IgD-negative memory B cell (primary cell): ENCODE measurements at regions not wholly inside any gene's neighbourhood (a gene's known extent, or its start where the extent isn't known, plus 50 kb on each side); places are given as distances from the start of the nearest gene placed in this dataset.

Experiments used
- H3K27ac Mint-ChIP-seq, 3 donors: one replicate each; pipeline ENCODE4 v1.8.0; 2020 to 2022; ENCODE audit warnings: mild to moderate bottlenecking in 3 of 3, mixed read lengths in 3 of 3, moderate library complexity in 1 of 3
- H3K27me3 Mint-ChIP-seq: one replicate; pipeline ENCODE4 v1.8.0; 2021; ENCODE audit warnings: mixed read lengths
- H3K36me3 Mint-ChIP-seq: one replicate; pipeline ENCODE4 v1.8.0; 2020; ENCODE audit warnings: mild to moderate bottlenecking, mixed read lengths
- H3K4me1 Mint-ChIP-seq, 3 donors: one replicate each; pipeline ENCODE4 v1.8.0; 2020 to 2022; ENCODE audit warnings: mixed read lengths in 3 of 3, mild to moderate bottlenecking in 1 of 3
- H3K4me3 Mint-ChIP-seq, 4 donors: one replicate each; pipeline ENCODE4 v1.8.0; 2020 to 2022; ENCODE audit warnings: mild to moderate bottlenecking in 4 of 4, mixed read lengths in 4 of 4, moderate library complexity in 3 of 4
- H3K9me3 Mint-ChIP-seq, 3 donors: one replicate each; pipeline ENCODE4 v1.8.0; 2020 to 2021; ENCODE audit warnings: mixed read lengths in 3 of 3, mild to moderate bottlenecking in 1 of 3

DNA sequence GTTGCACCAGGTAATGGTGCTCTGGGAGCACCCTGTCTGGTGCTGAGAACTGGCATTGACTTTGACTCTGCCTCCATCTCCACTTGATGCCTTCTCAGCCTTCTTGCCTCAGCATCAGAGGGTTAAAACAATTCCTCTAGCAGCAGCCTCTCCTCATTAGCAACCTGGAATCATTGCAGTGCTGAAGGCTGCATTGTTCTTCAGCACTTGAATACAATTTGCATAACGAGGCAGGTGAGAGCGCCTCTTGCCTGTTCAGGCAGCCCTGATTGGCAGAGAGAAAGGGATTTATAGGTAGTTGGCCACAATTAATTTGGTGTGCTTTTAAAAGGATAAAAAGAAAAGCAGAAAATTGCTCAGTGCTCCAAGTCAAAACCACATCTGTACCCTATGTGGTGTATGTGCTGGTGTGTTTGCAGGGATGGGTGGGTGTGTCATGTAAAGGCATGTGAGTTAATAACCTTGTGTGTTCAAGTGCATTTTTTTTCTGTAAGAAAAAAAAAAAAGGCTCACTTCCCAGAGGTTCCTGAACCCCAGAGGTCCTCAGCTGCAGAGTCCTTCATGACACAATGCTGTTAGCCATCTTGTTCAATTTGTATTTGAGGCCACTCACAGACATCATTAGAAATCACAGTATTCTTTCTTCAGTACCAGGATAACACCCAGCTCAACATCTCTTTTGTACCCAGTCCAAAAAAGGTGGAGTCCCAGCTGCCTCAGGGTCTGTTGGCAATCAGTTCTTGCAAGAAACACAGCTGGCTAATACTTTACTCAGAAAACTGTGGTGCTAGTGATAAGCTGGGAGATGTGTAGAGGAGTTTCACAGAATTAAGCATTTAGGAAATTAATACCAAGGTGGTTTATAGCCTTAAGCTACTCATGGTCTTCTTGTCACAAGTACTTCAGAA, 385.6 kb downstream of the GRIN2B start:
- Mint-ChIP-seq H3K27me3 (no peaks in the 10 kb centered on the region), H3K9me3 (peaks cover 0 to 3% (median 0%) of the 10 kb centered on the region in 3 donors), H3K36me3 (peaks cover 7% of the 10 kb centered on the region), H3K4me3 (peak overlapping the region in 1 of 4 donors; percentile 63), H3K4me1 (peaks cover 0 to 6% (median 2%) of the 10 kb centered on the region in 3 donors), H3K27ac (peak overlapping the region in 1 of 3 donors; percentile 43)

DNA sequence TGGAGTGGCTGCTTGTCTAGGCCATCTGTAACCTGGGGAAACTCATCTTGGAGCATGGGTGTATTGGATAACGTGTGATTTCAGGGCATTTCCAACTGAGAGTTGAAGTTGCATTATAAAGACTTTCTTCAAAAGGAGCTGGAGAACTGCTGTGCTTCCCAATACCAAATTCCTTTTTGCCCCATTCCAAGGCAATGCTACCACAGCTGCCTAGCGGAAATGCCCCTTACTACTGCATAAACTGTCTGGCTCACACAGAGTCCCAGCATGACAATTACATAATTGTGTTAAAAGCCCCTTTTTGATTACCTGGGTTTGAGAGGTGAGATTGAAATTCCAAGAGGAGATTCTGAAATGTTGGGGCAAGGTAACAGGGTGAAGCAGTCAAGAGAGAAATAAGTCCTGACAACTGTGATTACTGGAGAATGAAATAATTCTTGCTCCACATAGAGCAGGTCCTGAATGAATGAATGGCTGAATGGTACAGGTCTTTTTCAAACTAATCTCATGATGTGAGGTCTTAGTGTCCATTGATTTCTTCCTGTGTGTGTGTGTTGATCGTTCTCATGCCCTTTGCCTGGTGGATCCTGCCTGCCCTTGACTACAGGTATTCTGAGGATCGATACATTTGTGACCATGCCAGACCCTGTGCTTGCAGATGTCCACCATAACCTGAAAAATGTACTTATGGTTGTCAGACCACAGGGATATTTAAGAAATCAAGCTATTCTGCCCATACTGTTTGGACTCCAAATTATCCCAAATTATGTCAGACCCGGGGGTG, 386.5 kb downstream of the GRIN2B start:
- Mint-ChIP-seq H3K4me1 (peaks cover 0 to 6% (median 2%) of the 10 kb centered on the region in 3 donors), H3K36me3 (peaks cover 5% of the 10 kb centered on the region), H3K27ac (no peak overlapping the region), H3K27me3 (no peaks in the 10 kb centered on the region), H3K9me3 (peaks cover 0 to 3% (median 0%) of the 10 kb centered on the region in 3 donors), H3K4me3 (no peak overlapping the region)

DNA sequence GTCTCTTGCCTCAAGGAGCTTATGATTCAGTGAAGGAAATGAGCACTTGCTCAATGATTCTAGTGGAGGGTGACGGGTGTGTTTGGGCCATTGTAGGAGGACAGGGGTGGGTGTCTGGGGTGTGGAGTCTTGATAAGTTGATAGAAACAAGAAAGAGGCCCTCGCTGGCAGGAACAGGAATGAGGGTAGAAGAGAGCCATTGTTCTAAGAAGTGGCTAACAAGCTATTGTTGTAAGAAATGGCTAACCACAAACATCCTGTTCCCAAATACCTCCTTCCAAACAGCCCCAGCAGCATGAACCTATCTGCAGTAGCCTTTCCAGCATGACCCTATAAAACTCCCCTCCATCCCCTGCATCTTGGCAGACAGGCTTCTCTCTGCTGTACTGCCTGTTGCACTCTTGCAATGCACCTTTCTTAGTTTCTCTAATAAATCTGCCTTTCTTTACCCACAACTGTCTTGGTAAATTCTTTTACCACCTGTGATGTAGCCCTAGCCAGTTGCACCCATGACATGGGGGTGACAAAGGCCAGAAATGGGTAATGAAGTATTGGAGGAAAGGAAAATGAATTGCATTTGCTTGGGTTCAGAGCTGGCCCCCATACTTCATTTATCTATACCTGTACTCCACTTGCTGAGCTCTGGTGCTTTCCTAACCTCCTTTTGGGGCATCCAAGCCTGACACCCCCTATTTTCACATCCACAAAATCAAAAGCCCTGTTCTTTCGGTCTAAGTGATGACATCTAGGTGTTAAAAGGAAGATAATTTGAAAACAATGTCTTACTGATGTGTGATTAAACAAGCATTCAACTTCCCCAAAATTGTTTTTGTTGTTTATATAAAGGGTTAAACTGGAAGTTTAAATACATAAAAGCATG, 389.1 kb downstream of the GRIN2B start:
- peak overlapping the region in 1 of 4 donors; percentile 45 for H3K4me3 Mint-ChIP-seq

DNA sequence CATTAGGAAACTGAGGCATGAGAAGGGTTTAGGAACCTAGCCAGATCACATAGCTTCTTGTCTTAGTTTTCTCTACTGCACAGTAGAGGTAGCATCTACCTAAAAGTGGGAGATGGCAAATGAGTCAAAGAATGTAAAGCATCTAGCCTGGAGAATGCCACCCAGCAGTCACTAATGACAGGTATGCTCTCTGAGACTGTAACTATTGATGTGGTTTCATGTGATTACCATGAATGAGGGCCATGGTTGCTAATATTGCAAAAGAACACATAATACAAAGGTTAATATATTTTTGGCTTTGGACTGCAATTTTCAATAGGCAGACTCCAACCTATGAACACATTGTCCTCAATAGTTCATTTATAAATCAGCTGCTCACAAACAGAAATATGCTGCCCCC, 389.9 kb downstream of the GRIN2B start:
- H3K27ac Mint-ChIP-seq, result no peak overlapping the region
- H3K27me3 Mint-ChIP-seq, result no peaks in the 10 kb centered on the region
- peaks cover 0 to 3% (median 0%) of the 10 kb centered on the region in 3 donors for H3K9me3 Mint-ChIP-seq
- H3K4me3 Mint-ChIP-seq, result no peak overlapping the region
- H3K36me3 Mint-ChIP-seq, result peaks cover 3% of the 10 kb centered on the region
- peaks cover 4 to 9% (median 7%) of the 10 kb centered on the region in 3 donors for H3K4me1 Mint-ChIP-seq

More for the DNA sequence above, 389.1 kb downstream of the GRIN2B start:
- peak overlapping the region in 1 of 3 donors; percentile 48 for H3K27ac Mint-ChIP-seq
- peaks cover 0 to 3% (median 0%) of the 10 kb centered on the region in 3 donors for H3K9me3 Mint-ChIP-seq
- H3K4me1 Mint-ChIP-seq, result peaks cover 6 to 9% (median 7%) of the 10 kb centered on the region in 3 donors
- no peaks in the 10 kb centered on the region for H3K27me3 Mint-ChIP-seq
- peaks cover 5% of the 10 kb centered on the region for H3K36me3 Mint-ChIP-seq

DNA sequence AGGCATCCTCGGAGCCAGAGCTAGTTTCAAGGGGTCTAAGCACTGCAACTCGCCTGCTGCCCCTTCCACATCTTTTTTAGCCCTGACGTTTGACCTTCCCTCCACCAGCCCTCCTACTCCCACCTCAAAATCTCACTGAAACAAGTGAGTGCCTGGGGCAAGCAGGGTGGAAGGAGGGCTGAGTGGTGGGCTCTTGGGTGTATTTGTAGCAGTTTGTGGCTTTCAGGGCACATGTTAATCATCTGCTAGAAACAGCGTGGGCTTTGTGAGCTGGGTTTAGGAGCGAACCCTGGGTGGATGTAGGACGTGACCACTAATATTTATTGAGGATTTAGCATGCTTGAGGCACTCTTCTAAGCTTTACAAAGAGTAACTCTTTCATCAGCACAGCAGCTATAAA, 390.3 kb downstream of the GRIN2B start:
- peaks cover 4 to 9% (median 7%) of the 10 kb centered on the region in 3 donors for H3K4me1 Mint-ChIP-seq
- no peaks in the 10 kb centered on the region for H3K27me3 Mint-ChIP-seq
- no peak overlapping the region for H3K27ac Mint-ChIP-seq
- peaks cover 0 to 3% (median 0%) of the 10 kb centered on the region in 3 donors for H3K9me3 Mint-ChIP-seq
- peaks cover 3% of the 10 kb centered on the region for H3K36me3 Mint-ChIP-seq
- H3K4me3 Mint-ChIP-seq, result no peak overlapping the region

DNA sequence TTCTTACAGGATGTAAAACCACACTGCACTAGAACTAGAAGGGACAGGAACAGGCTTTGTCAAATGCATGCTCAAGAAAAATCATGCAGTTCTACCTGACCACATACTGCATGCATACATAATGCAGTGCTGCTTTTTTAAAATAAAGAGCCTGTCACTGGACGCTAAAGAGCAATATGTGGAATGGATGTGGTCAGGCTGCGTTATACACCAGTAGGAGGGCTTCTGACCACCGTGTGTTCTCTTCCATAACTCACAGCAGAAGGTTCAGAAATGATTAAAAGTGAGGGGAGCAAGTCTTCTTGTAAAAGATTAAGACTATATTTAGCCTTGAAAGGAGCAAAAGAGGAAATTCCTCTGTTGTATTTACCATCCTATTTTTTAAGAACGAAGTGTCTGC, 392.0 kb downstream of the EMP1 start:
- Mint-ChIP-seq H3K27ac (no peak overlapping the region), H3K4me3 (no peak overlapping the region), H3K27me3 (peaks cover 2% of the 10 kb centered on the region), H3K36me3 (peaks cover under 1% of the 10 kb centered on the region), H3K4me1 (peaks cover 4 to 9% (median 7%) of the 10 kb centered on the region in 3 donors), H3K9me3 (no peaks in the 10 kb centered on the region)

DNA sequence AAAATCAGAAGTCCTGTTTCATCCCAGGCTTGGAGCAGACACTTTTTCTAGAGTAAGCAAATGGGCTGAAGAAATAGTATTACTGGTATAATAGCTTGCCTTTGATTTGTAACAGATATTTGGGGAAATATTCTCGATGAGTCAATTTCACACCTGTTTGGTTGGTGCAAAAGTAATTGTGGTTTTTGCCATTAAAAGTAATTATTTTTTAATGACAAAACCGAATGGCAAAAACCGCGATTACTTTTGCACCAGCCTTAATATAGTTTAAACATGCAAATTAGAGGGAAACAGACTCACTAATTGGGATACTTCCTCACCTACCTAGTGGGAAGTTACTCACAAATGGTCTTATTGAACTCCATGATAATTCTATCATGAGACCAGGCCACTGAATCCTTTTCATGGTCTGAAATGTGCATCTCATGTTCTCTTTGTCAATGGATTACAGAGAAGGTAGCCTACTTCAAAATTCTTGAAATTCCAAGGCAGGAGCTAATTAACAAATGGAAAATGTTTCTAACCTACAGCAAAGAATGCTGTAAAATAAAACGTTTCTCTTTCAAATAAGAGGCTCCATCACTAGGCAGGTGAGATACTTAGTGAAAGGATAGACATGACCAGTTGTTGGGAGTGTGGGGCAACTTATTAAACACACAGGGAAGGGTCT, 391.3 kb downstream of the EMP1 start:
- H3K27me3 Mint-ChIP-seq, result peaks cover 2% of the 10 kb centered on the region
- H3K4me3 Mint-ChIP-seq, result no peak overlapping the region
- H3K36me3 Mint-ChIP-seq, result no peaks in the 10 kb centered on the region
- H3K27ac Mint-ChIP-seq, result no peak overlapping the region
- H3K9me3 Mint-ChIP-seq, result no peaks in the 10 kb centered on the region
- peaks cover 4 to 9% (median 7%) of the 10 kb centered on the region in 3 donors for H3K4me1 Mint-ChIP-seq

DNA sequence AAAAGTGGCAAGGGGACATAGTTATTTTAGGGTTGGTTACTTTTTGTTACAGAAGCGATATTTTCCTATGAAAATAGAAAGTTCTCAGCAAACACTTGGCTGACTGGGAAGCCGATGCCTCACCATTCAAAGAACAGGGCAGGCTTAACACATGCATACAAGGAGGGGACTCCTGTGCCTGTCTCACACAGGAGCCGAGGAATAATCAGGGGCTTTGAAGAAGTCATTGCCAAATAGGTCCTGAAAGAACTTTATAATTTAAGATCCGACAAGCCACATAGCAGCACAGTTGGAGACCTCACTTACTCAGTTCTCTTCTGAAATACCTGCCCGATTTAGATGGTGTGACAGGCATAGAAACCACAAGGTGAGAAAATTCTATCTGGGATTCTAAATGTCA, 389.8 kb downstream of the EMP1 start:
- H3K36me3 Mint-ChIP-seq, result no peaks in the 10 kb centered on the region
- H3K4me3 Mint-ChIP-seq, result no peak overlapping the region
- no peaks in the 10 kb centered on the region for H3K9me3 Mint-ChIP-seq
- peaks cover 2% of the 10 kb centered on the region for H3K27me3 Mint-ChIP-seq
- no peak overlapping the region for H3K27ac Mint-ChIP-seq
- peaks cover 0 to 7% (median 7%) of the 10 kb centered on the region in 3 donors for H3K4me1 Mint-ChIP-seq

DNA sequence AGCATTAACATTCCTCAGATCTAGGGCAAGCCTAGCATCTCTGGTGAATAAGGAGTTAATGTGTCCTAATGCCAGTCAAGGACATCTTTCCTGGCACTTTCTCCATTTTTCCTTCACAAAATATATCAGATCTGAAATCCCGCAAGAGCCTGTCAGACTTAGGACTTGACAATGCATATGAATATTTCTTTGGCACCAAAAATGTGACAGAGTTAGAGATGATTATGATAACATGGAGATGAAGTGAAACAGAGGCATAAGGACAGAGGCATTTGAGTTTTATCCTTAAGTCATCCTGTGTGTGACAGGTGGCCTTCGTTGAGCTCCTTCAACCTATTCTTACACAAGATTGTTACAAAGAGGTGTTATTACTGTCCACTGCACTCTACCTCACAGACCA, 388.0 kb downstream of the EMP1 start:
- Mint-ChIP-seq H3K4me1 (peaks cover 0 to 7% (median 7%) of the 10 kb centered on the region in 3 donors), H3K9me3 (peaks cover 0 to 2% (median 0%) of the 10 kb centered on the region in 3 donors), H3K27ac (no peak overlapping the region), H3K36me3 (no peaks in the 10 kb centered on the region), H3K4me3 (no peak overlapping the region), H3K27me3 (peaks cover 2% of the 10 kb centered on the region)

DNA sequence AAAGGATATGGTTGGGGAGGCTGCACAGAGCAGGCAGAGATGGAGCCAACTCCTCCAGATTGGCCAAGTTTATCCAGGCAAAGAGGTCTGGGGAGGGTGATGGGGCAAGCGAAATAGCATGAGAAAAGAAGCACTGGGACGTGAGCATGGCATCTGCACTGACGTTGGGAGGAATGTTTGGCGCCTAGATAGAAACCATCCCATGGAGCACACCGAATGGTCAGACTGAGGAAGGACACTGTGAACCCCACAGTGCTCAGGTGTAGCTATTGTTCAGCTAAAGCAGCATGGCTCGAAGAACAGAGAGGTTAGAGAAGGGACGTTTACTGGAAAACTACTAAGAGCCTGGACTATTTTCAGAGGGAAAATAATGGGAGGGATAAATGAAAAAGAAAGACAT, 387.1 kb downstream of the EMP1 start:
- Mint-ChIP-seq H3K4me1 (peaks cover 0 to 6% (median 6%) of the 10 kb centered on the region in 3 donors), H3K27ac (no peak overlapping the region), H3K9me3 (peaks cover 0 to 2% (median 0%) of the 10 kb centered on the region in 3 donors), H3K36me3 (no peaks in the 10 kb centered on the region), H3K27me3 (peaks cover 2% of the 10 kb centered on the region), H3K4me3 (no peak overlapping the region)

DNA sequence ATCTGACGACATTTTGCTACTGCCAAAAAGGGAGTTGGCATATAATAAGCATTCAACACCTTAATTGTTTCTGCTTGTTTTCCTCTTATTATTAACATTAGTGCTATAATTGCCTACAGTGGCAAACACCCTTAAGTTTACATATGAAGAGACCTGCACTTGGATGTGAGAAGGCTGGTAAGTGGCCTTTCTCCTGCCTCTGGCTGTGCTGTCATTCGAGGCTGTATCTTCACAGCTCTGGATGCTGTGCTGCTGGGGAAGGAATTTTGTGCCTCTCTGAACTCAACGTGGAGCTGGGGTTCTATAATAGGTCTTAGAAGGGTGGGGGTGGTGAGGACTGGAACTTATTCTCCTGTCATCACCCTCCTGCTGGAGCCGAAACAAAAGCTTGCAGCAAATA, 385.9 kb downstream of the EMP1 start:
- peaks cover 0 to 2% (median 0%) of the 10 kb centered on the region in 3 donors for H3K9me3 Mint-ChIP-seq
- no peak overlapping the region for H3K27ac Mint-ChIP-seq
- H3K4me1 Mint-ChIP-seq, result no peaks in the 10 kb centered on the region
- H3K4me3 Mint-ChIP-seq, result no peak overlapping the region
- H3K27me3 Mint-ChIP-seq, result peaks cover 2% of the 10 kb centered on the region
- no peaks in the 10 kb centered on the region for H3K36me3 Mint-ChIP-seq

DNA sequence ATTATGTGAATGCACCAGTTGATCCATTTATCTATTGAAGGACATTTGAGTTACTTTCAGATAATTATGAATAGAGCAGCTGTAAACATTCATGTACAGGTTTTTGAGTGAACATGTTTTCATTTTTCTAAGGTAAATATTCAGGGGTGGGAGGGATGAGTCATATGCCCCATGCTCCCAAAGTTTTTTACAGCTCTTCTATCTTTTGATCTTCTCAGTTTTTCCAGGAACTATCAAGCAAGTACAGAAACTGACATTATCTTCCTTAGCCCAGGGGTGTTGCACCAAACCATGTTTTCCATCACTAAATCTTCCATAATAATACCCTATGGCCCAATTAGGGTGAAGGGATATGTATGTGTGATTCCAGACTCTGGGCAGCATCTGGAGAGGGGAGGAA, 384.5 kb downstream of the EMP1 start:
- no peak overlapping the region for H3K4me3 Mint-ChIP-seq
- H3K36me3 Mint-ChIP-seq, result no peaks in the 10 kb centered on the region
- H3K4me1 Mint-ChIP-seq, result no peaks in the 10 kb centered on the region
- peaks cover 2% of the 10 kb centered on the region for H3K27me3 Mint-ChIP-seq
- H3K9me3 Mint-ChIP-seq, result peaks cover 0 to 2% (median 0%) of the 10 kb centered on the region in 3 donors
- no peak overlapping the region for H3K27ac Mint-ChIP-seq

DNA sequence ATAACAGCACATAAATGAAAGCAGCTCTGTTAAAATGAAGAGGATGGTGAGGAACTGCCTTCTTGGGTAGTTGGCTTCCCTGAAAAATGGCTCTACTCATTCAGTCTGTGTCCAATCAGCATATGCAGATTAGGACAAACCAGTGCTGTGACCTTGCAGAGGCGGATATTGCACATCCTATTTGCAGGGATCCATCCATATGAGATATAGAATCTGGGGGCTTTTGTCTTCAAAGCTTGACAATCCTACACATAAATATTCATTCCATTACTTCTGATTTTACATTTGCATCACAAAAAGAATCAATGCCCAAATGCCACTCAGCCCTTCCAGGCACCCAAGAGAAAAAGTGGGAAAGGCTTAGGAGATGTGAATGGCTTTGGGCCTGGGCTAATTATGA, 383.7 kb downstream of the EMP1 start:
- H3K4me1 Mint-ChIP-seq, result no peaks in the 10 kb centered on the region
- no peaks in the 10 kb centered on the region for H3K36me3 Mint-ChIP-seq

DNA sequence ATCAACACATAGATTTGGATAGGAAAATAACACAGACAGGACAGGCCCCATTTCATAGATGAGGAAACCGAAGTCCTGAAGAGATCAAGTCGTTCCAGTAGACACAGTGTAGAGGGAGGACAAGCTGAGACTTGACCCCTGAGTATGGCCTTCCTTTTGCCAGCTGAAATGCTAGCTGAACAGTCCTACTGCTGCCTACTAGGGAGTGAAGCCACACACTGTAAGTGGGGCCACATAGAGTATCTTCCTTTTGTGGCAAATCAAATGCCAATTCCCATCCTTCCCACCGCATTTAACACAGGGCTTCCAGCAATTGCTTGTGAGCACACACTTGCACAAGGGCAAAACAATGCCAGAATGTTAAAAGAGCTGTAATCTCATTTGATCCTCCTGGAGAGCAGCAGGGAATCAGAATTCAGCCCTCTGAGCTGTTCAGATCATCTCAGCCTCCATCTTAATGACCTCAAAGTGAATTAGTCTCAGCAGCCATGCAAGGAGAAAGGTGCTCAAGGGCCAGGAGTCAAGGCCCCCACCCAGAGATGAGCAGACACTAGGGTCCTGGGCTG, 380.5 kb downstream of the EMP1 start:
- H3K36me3 Mint-ChIP-seq, result peaks cover 2% of the 10 kb centered on the region
- H3K27me3 Mint-ChIP-seq, result no peaks in the 10 kb centered on the region
- H3K9me3 Mint-ChIP-seq, result peaks cover 0 to 2% (median 0%) of the 10 kb centered on the region in 3 donors
- H3K4me3 Mint-ChIP-seq, result no peak overlapping the region
- H3K4me1 Mint-ChIP-seq, result no peaks in the 10 kb centered on the region
- H3K27ac Mint-ChIP-seq, result no peak overlapping the region

More for the DNA sequence above, 383.7 kb downstream of the EMP1 start:
- Mint-ChIP-seq H3K4me3 (no peak overlapping the region), H3K9me3 (peaks cover 0 to 2% (median 0%) of the 10 kb centered on the region in 3 donors), H3K27ac (no peak overlapping the region), H3K27me3 (peaks cover 2% of the 10 kb centered on the region)
